K562 (cell line): ENCODE measurements at regions not wholly inside any gene's neighbourhood (a gene's known extent, or its start where the extent isn't known, plus 50 kb on each side); places are given as distances from the start of the nearest gene placed in this dataset.

Source experiments
- ATAC-seq: fragments of 200-7000 bp; cut with Tn5 transposase; 3 replicates; pipeline ENCODE4 v1.9.1; 2020; ENCODE audit warnings: moderate library complexity
- BruUV-seq: library from RNA; stranded (reverse); fragments of 400-500 nt; replicated peaks from 2 replicates; lab custom pipeline; 2021; lab: Mats Ljungman, UMichigan
- CTCF ChIA-PET: fragments of 300-600 bp; formaldehyde crosslinking; extraction: SDS; loops from one replicate; lab custom pipeline; 2021; ENCODE audit warnings: low intra/inter-chr PET ratio; lab: Yijun Ruan, JAX
- POLR2A ChIA-PET: fragments of 300-600, 350-650 bp; sonication (Branson Sonifier 250); formaldehyde crosslinking; extraction: SDS; loops from one replicate; lab custom pipeline; 2021; ENCODE audit warnings: antibody characterized with exemption, inconsistent platforms; lab: Yijun Ruan, JAX
- DNase-seq, 4 experiments: peaks; one replicate each; pipeline versions ENCODE4 v3.0.0 to v3.0.0-alpha.2; 2011 to 2018; ENCODE audit warnings: low spot score in 3 of 4, mixed read lengths in 3 of 4; ENCODE audit errors: extremely low read depth in 1 of 4
- FAIRE-seq: peaks from 2 replicates; lab custom pipeline; 2011; peaks lifted over from hg19 to GRCh38; lab: Jason Lieb, UNC
- H2AFZ ChIP-seq: 2 replicates; pipeline ENCODE4 v1.6.0; 2011; ENCODE audit warnings: low read depth, low read length, control low read depth, inconsistent platforms
- H3K27ac ChIP-seq: fragments of 200-600 bp; 3 replicates; pipeline ENCODE4 v1.8.0; 2011; ENCODE audit warnings: low read depth, mild to moderate bottlenecking, control low read depth, inconsistent platforms, low read length, moderate library complexity, mixed read lengths; ENCODE audit errors: extremely low read depth
- H3K27me3 ChIP-seq, 2 experiments: fragments of 300-600 bp in 1 of 2; 2 replicates in 1 of 2; 3 replicates in 1 of 2; pipeline versions ENCODE4 v1.6.0 to v1.8.0; 2011; ENCODE audit warnings: inconsistent platforms in 2 of 2, low read length in 2 of 2, mild to moderate bottlenecking in 1 of 2, mixed read lengths in 1 of 2, moderate library complexity in 1 of 2; ENCODE audit not compliant: control insufficient read depth in 2 of 2, insufficient read depth in 2 of 2
- H3K36me3 ChIP-seq: fragments of 300-600 bp; 3 replicates; pipeline ENCODE4 v1.8.0; 2011; ENCODE audit warnings: mild to moderate bottlenecking, low read length, inconsistent platforms; ENCODE audit not compliant: control insufficient read depth, insufficient read depth
- H3K4me1 ChIP-seq, 2 experiments: fragments of 200-600 bp in 1 of 2; replicated peaks in 1 of 2; 2 replicates in 1 of 2; 3 replicates in 1 of 2; pipeline versions ENCODE4 v1.5.1 to v1.8.0; 2011; ENCODE audit warnings: inconsistent platforms in 2 of 2, low read length in 2 of 2, mild to moderate bottlenecking in 1 of 2, mixed read lengths in 1 of 2, moderate library complexity in 1 of 2; ENCODE audit not compliant: control insufficient read depth in 2 of 2, insufficient read depth in 2 of 2
- H3K4me2 ChIP-seq: 2 replicates; pipeline ENCODE4 v1.6.1; 2011; ENCODE audit warnings: low read length, control low read depth, inconsistent platforms, mixed read lengths; ENCODE audit not compliant: insufficient read depth
- H3K4me3 ChIP-seq: fragments of 200-600 bp; sonication (generic), shearing (Covaris generic); 2 replicates; pipeline ENCODE4 v1.5.1; 2016; ENCODE audit warnings: control low read depth, inconsistent platforms
- H3K79me2 ChIP-seq: fragments of 200-600 bp; 3 replicates; pipeline ENCODE4 v1.8.0; 2011; ENCODE audit warnings: low read length, inconsistent platforms; ENCODE audit not compliant: control insufficient read depth, insufficient read depth
- H3K9ac ChIP-seq, 2 experiments: 2 replicates each; pipeline versions ENCODE4 v1.6.0 to v1.6.1; 2011; ENCODE audit warnings: low read depth in 2 of 2, low read length in 2 of 2, control low read depth in 1 of 2, inconsistent platforms in 1 of 2, mild to moderate bottlenecking in 1 of 2, mixed read lengths in 1 of 2; ENCODE audit not compliant: insufficient read depth in 1 of 2
- H3K9me1 ChIP-seq: one replicate; pipeline ENCODE4 v1.6.0; 2011; ENCODE audit warnings: inconsistent platforms, mild to moderate bottlenecking, low read length, moderate library complexity; ENCODE audit not compliant: control insufficient read depth, insufficient read depth
- H3K9me3 ChIP-seq: replicated peaks from 2 replicates; pipeline ENCODE4 v1.5.1; 2011; ENCODE audit warnings: low read depth, low read length, inconsistent platforms; ENCODE audit not compliant: control insufficient read depth, insufficient read depth
- H4K20me1 ChIP-seq: replicated peaks from 2 replicates; pipeline ENCODE4 v1.6.1; 2011; ENCODE audit warnings: low read length, inconsistent platforms, mixed read lengths; ENCODE audit not compliant: control insufficient read depth, insufficient read depth
- HNRNPK ChIP-seq: fragments of 200-400 bp; formaldehyde crosslinking; IDR thresholded peaks from one replicate; pipeline ENCODE4 v1.6.1; 2018; ENCODE audit warnings: mild to moderate bottlenecking, low read depth, low read length; ENCODE audit not compliant: poor library complexity, severe bottlenecking
- MCM5 ChIP-seq: fragments of 450-650 bp; IDR thresholded peaks from 2 replicates; pipeline ENCODE4 v1.6.1; 2016; ENCODE audit warnings: low read depth
- MCM7 ChIP-seq, 2 experiments: fragments of 450-650 bp; IDR thresholded peaks; 2 replicates each; pipeline ENCODE4 v1.6.1; 2016 to 2018
- MEIS2 ChIP-seq: fragments of 450-650 bp; IDR thresholded peaks from 2 replicates; pipeline ENCODE4 v1.6.1; 2014; ENCODE audit warnings: mild to moderate bottlenecking; ENCODE audit not compliant: partially characterized antibody
- MGA ChIP-seq: fragments of 450-650 bp; IDR thresholded peaks from 2 replicates; pipeline ENCODE4 v1.6.1; 2016; ENCODE audit warnings: mild to moderate bottlenecking, moderate library complexity
- POLR2G ChIP-seq: fragments of 200-400 bp; formaldehyde crosslinking; IDR thresholded peaks from 2 replicates; pipeline ENCODE4 v1.6.1; 2017; ENCODE audit warnings: low read depth, mild to moderate bottlenecking, antibody characterized with exemption, low read length, moderate library complexity
- RBFOX2 ChIP-seq: fragments of 200-400 bp; formaldehyde crosslinking; IDR thresholded peaks from 2 replicates; pipeline ENCODE4 v1.6.1; 2017; ENCODE audit warnings: low read depth, mild to moderate bottlenecking, low read length, moderate library complexity
- TFAP4 ChIP-seq: sonication (generic); formaldehyde crosslinking; IDR thresholded peaks from 2 replicates; pipeline ENCODE4 v1.8.0; 2022; ENCODE audit warnings: missing genetic modification reagents, mild to moderate bottlenecking, moderate library complexity, borderline replicate concordance
- XRCC5 ChIP-seq: fragments of 200-400 bp; formaldehyde crosslinking; IDR thresholded peaks from 2 replicates; pipeline ENCODE4 v1.6.1; 2017; ENCODE audit warnings: low read depth, mild to moderate bottlenecking, low read length
- ZNF140 ChIP-seq: fragments of 250-450 bp; sonication (Bioruptor Pico); IDR thresholded peaks from 2 replicates; pipeline ENCODE4 v1.8.0; 2021; ENCODE audit warnings: moderate library complexity, mild to moderate bottlenecking, inconsistent platforms
- WGBS: fragments of 100-300 bp; shearing (Covaris generic); methylation state at CpG from one replicate; pipeline ENCODE4 v1.1.6; 2016; ENCODE audit warnings: low coverage, mixed read lengths; ENCODE audit not compliant: insufficient coverage; ENCODE audit errors: missing lambda C conversion rate; 5-methylcytosine and 5-hydroxymethylcytosine counted together
- in situ Hi-C: fragments of 300-500 bp; cut with MboI; formaldehyde crosslinking; loops from 4 replicates; pipeline ENCODE4 v1.15.0; 2018; ENCODE audit warnings: inconsistent platforms, mixed read lengths
- intact Hi-C: fragments of 100-400 bp; cut with micrococcal nuclease; formaldehyde crosslinking; loops from 2 replicates; pipeline ENCODE4 v1.14.2; 2022

- 33% methylated on average over 2 of the region's 2 CpGs for WGBS
- ATAC-seq, result no peak
- no peak overlapping the region for H3K27ac ChIP-seq
- H3K27me3 ChIP-seq, result 0 out of 5 replicates have a peak, but pooled peaks cover 0 to 5% of the 10 kb centered on the region in 2 experiments
- no peaks in the 10 kb centered on the region for H3K9me1 ChIP-seq
- in situ Hi-C loops (loop anchor here (25.0 kb wide), 1 partner anchor 897 kb away; no protein-coding TSS in a partner anchor), intact Hi-C loops (no loop called here)
- BruUV-seq, result no TSS peak
- ChIA-PET POLR2A (no interaction called here), CTCF (no interaction called here)
- H3K4me2 ChIP-seq, result no peak overlapping the region
- H3K9me3 ChIP-seq, result no peaks in the 10 kb centered on the region
- no peak overlapping the region for H3K9ac ChIP-seq
- H4K20me1 ChIP-seq, result no peaks in the 10 kb centered on the region
- H3K79me2 ChIP-seq, result no peaks in the 10 kb centered on the region
- no peak for FAIRE-seq
- H3K4me3 ChIP-seq, result no peak overlapping the region
- H3K4me1 ChIP-seq, result no peaks in the 10 kb centered on the region; a peak in 1 of 5 replicates
- H2AFZ ChIP-seq, result no peak overlapping the region
- no peak for DNase-seq
- H3K36me3 ChIP-seq, result no peaks in the 10 kb centered on the region
- TF ChIP-seq MCM7 (IDR thresholded peaks at IDR 0.05) (no peak), XRCC5 (no peak), MCM5 (no peak), HNRNPK (no peak), RBFOX2 (no peak), MGA (no peak), POLR2G (no peak), MEIS2 (no peak), ZNF140 (CRISPR knock-in tag) (no peak), TFAP4 (no peak)
These were observed 168.6 kb upstream of the NEBL start for GRCh38 chr10:21065621-21066248.
